GM19395 (cell line): ENCODE measurements at regions not wholly inside any gene's neighbourhood (a gene's known extent, or its start where the extent isn't known, plus 50 kb on each side); places are given as distances from the start of the nearest gene placed in this dataset.
A peak's percentile ranks its signal among the peaks of the same experiment; 100 is the strongest.
"Not testable (repeated sequence)": the region's sequence is repeated elsewhere in the genome, so short reads cannot be mapped to it uniquely, and the experiment has no call there.

ENCODE experiments used
- ATAC-seq: cut with Tn5 transposase; IDR thresholded peaks from one replicate; pipeline ENCODE4 v1.9.1; 2021; ENCODE audit warnings: mild to moderate bottlenecking, moderate library complexity; ENCODE audit not compliant: unreplicated experiment

DNA sequence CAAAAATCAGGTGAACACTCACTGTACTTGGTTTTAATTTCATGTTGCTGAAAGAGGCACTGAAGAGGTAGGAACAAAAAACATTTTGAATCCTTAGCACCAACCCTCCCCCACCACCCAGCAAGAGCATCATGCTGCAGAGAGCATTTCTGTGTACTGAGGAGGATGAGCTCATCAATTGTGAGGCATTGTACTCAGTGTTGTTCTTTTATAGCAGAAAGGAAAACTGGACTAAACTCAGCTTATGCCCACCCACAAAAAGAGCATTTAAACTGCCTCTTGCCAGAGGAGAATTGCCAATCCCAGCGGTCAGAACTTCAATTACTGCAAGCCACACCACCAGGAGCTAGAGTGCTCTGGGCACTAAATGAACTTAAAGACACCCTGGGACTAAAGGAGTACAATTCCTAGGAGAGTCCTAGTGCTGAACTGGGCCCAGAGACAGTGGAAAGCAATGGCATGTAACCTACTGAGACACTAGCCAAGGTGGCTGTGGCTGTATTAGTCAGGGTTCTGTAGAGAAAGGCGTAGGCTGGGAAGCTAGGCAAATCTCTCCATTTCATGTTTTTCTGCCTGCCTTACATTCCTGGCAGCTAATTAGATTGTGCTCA is 280.7 kb upstream of the KLHL4 start:
- no peak for ATAC-seq

DNA sequence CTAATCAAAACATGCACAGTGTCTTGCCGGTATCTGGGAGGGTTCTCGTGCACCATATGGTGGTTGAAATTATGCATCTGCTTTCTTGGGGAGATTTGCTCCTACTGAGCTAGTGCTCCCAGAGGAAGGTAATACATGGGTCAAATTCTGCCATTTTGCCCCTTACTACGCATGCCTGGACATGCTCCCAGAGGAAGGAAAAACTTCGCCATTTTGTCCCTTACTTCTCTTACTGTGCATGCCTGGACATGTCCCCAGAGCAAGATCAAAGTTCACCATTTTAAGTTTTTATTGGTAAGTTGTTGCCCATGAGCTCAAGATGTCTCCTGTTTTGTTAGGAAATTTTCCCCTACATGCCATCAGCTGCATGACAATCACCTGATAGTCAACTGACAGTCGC is 252.1 kb upstream of the KLHL4 start:
- ATAC-seq: no peak

DNA sequence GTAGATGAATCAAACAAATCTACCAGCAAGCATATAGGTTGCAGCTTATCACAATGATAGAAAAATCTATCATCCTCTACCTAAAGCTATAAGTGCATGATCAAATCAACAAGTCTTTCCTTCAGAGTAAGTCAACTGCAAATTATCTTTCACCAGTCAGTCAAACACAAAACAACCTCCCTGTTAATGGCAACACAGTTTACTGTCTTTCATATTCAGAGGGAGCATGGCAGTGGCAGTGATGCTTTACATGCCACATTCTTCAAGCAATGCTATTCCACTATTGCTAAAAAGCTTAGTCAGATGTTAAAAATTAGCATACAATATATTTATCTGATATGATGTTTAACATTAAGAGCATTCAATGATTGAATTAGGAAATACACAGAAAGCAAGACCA is 245.1 kb upstream of the KLHL4 start:
- ATAC-seq: no peak

DNA sequence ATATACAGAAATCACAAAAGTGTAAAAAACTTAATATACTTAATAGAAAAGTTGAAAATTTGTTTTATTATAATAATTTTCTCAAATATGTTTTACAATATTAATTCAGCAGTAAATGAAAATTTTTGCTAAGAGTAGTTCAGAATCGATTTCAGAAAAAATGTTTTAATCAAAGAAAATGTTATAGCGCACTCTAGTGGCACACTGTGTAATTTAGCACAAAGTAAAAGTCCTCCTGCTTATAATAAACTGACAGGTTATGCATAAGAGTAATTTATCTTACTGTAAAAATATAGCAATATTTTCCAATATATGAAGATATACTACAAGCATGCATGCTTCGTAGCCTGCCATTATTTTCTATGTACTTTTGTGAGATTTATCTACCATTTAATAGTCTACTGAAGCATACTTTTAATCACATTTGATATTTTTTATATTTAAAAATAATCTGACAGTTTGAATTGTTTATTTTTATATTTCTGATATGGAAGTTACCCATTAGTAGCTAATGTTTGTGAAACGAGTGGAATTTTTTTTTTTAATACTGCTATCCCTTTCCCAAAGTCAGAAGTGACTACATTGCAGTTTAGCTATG is 217.9 kb upstream of the KLHL4 start:
- peak; percentile 52 for ATAC-seq

DNA sequence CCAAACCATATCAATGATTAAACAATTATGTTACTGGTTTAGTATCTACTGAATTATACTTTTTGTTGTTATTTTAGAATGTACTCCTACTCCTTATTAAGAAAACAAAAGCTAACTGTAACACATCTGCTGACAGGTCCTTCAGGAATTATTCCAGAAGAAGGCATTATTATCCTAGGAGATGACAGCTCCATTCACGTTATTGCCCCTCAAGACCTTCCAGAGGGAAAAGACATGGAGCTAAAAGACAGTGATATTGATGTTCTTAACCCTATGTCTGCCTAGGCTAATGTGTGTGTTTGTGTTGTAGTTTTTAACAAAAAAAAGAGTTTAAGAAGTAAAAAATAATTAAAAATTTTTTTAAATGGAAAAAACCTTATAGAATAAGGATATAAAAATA is 206.8 kb upstream of the KLHL4 start:
- no peak for ATAC-seq

DNA sequence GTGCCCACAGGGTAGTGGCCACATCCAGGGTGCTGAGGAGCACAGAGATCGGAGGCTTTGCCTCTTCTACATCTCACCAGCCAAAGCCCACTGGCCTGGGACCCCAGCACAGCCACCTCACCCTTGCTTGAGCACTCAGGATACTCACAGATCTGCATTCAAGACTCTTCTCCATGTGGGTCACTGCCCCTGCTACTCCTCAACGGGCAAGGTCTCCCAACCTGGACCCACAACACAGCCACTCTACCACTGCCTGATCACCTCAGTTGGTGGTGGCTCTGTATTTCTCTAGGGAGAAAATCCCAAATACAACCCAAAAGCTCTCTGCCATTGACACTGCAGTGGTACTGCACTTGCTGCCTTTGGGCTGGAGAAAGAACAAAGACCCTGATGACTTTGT is 190.3 kb upstream of the KLHL4 start:
- no peak for ATAC-seq

DNA sequence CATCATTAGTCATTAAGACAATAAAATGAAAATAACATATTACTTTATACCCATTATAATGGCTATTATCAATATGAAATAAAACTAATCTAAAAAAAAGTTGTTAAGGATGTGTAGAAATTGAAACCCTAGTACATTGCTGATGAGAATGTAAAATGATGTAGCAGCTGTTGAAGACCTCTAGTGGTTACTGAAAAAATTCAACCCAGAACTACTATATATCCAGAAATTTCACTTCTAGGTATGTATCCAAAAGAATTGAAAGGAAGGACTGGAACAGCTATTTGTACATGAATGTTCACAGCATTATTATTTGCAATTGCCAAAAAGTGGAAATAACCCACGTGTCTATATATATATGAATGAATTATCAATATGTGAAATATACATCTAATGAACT is 180.3 kb upstream of the KLHL4 start:
- ATAC-seq: no peak

DNA sequence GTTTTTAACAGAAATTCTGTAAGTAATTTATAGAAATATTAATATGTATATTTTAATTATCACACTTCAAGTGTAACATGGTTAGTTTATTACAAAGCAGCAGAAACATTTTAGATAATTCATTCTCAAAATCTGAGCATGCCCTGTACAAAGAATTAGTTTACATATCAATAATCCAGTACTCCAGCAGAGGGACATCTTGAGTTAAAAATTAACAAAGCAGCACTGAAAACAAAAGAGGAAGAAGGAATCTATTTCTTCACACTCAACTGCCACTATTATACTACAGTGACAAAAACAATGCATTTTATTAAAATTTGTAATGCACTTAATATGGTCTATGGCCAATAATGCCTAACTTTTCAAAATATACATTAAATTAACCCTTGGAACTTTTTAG is 179.1 kb upstream of the KLHL4 start:
- ATAC-seq: peak; percentile 76

DNA sequence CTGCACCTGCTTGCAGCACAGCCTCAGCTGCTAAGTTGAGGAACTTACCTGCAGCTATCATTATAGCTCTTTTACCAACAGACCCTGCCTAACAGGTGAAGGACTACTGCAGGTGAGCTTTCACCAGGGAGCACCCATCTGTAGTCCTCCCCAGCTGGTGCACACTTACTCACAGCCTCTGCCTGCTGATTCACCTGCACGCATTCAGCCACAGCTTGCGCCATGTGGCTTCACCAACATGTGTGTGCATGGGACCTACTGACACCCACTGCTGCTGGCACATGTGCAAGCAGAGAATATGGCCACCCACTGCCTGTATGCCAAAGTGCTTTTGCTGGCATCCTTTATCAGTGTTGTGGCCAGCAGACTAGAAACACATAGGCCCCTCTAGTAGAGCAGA is 146.7 kb upstream of the KLHL4 start:
- no peak for ATAC-seq

DNA sequence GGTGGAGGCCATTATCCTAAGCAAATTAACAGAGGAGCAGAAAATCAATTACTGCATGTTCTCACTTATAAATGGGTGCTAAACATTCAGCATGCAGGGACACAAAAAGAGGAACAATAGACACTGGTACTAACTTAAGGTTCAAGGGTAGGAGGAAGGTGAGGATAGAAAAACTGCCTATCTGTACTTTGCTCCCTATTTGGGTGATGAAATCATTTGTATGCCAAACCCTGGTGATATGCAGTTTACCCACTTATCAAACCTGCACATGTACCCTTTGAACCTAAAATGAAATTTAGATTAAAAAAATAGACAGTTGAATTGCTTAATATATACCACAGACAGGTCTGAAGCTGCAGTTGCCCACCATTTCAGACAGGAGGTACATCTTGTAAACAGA is 143.3 kb upstream of the KLHL4 start:
- no peak for ATAC-seq

DNA sequence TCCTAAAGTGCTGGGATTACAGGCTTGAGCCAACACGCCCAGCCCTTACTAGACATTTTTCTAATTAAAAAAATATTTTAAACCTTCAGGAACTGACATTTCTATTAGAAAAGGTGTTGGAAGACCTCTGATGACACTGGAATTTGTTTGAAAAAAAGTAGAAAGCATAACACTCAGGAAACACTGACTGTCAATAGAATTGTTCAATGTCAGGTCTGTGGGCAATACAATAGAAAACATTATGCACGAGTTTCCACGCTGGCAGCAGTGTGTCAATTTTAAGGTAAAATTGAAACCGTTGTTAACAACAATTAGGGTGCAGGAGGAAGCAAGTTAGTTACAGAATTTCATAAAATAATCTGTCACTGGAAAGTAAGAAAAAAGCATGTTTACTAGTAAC is 140.7 kb upstream of the KLHL4 start:
- no peak for ATAC-seq

DNA sequence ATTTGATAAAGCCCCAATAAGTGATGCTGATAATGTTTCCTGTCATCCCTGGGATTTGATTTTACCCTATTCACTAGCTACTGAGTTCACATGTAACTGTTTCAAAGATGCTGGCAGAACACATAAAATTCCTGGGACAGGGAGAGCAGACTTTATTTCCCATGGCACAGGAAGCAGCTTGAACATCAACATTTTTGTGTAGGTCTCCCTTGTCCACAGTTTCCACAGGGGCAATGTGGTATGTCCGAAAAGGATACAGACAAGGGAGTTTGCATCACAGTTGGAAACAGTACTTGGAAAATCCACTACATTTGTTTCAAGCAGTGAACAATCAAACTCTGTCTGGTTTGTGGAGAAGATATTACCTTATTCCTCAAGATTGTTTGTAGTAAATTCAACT is 129.2 kb upstream of the KLHL4 start:
- ATAC-seq: no peak

DNA sequence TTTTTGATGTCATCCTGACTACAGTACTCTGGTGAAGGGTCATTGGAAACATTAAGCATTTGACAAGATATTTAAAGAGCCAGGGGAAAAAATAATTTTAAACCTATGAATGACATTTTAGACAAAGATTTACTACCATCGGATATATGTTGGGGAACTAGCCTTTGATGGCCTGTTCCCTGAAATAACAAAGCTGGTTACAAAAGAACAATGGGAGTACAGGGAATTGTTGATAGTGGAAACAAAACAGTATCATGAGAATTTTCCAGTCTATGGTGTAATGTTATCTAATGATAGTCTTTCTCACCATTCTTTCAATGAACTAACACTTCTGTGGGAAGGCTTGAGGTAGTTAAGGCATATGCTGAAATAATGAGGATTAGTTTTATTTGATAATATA is 125.9 kb upstream of the KLHL4 start:
- no peak for ATAC-seq

DNA sequence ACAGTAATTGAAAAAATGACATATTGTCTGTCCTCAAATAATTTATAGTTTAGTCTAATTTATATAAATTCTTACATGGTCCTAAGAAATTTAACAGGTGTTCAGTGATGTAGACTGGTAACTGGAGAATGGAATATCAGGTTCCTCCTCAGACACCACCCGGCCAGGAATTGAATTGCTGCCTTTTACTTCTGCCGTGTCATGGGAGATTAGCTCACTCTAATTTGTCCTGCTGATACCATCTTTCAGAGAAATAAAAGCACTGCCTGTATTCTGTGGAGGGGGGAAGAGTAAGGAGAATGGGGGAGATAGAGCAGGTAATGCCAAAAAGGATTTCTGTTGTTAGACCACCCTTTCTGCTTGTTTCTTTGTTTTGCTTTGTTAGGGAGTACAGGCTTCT is 125.2 kb upstream of the KLHL4 start:
- ATAC-seq: no peak

DNA sequence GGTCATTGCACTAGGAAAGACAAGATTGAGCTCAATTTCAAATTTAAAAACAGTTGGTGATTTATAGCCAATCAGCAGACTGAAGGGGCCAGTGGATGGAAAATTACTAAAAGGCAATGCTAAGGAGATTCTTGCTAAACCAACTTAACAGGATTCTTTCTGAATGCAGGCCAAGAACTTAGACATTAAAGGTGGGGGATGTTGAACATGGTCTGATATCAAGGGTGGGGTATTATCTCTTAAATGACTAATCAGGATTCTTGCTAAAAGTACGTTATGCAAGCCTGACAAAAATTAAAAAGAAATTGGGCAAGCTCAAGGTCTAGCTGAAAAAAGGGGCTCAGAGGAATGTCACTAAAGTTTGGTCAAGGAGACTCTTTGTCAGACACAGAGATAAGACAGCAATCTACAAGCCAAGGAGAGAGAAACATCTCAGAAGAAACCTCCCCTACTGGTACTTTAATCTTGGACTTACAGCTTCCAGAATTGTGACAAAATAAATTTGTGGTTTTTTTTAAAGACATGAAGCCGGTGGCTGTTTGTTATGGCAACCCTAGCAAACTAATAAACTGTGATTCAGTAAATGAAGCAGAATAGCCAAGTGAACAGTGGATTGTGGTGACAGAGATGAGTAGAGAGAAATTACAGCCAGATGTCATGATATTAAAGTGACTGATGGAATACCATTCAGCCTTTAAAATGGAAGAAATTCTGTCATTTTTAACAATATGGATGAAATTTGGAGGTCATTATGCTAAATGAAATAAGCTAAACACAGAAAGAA is 120.3 kb upstream of the KLHL4 start:
- ATAC-seq: no peak

DNA sequence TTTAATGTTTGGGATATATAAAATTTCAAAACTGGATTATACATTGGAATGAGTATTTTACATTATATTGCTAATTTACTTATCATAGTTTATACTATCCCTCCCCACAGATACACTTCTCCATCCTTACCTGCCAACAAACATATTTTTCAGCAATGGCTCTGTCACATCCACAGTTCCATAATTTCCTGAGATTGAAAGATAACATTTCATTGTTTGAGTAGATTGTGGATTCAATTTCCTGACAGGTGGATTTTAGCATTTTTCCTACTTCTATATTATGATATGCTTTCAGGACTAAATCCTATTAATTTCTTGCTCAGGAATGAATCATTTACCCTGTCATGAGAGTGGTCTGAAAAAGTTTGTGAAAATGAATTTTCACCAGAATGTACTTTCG is 115.3 kb upstream of the KLHL4 start:
- ATAC-seq: no peak

DNA sequence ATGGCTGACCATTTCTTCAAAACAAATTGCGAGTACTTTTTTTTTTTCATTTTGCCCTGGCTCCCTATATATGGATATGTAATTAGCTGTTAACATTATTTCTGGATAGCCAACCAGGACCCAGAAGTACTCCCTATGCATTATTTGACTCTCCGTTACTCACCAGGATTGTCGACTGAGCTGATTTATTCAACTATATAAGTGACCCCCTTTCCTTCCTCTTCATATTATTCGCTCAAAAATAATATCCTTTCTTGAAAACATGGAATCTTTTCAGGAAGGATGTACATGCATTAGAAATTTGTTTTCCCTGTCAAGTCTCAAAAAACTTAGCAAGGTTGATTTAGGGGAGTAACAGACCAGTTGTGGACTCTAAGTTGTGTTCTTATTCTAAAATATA is 114.1 kb upstream of the KLHL4 start:
- ATAC-seq: no peak

DNA sequence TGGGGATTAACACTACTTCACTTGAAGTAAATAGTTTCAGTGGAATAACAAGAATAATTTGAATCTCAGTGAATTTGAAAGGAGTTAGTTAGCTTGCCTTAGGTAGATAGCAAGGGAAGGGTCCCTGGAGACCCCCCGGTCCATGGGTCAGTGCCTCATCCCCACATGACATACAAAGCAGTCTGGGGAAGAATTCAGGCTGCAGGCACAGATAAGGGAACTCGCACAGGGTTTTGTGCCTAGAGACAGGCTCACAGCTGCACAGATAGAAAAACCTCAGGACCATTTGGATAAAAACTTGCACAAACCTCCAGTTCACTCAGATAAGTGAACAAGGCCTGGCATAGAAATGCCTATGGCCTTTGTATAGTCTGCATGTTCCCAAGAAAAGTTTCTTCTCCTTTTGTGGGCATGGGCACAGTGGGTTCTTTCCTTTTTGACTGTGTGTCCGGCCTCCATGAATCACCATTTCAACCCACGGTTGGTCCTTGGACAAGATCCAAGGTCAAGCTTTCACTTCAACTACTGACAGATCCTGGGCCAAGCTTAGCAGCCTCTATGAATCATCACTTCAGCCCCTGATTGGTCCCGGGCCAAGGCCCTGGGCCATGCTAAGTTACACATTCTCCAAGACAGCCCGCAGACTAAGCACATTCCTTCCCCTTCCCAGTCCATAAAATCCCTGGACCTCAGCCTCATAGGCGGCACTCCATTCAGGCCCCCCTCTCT is 108.3 kb upstream of the KLHL4 start:
- no peak for ATAC-seq

DNA sequence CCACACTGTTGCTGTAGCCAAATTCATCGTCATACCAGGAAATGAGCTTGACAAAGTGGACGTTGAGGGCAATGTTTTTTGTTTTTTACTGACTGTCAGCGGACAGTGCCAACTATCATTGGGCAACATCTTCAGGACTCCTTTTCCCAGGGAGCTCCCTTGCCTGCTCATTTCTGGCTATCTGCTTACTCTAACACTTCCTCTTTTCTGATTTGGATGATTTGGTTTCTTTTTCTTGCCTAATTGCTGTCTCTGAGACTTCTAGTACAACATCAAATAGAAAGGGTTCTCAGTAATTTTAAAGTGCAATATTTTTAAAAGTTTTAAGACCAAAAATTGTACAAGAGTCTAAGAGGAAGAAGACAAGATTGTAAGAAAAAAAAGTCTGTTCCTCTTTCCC is 92.0 kb upstream of the KLHL4 start:
- ATAC-seq: no peak

DNA sequence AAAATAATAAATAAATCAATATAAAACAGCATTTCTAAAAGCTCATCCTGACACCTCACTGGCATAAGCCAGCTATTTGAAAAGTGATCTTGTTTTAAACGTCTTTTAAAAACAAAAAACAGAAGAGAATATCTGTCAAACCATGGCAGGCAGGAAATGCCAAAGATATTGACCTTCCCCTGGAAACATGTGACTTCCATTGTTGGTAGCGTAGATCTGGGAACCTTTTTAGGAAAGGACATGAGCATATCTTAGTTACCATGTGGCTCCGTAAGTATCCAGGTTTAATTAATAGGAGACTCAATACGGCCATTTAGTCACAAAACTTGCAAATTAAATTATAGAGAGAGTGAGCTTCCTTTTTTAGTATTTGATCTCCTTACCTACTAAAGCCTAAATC is 83.0 kb upstream of the KLHL4 start:
- no peak for ATAC-seq

DNA sequence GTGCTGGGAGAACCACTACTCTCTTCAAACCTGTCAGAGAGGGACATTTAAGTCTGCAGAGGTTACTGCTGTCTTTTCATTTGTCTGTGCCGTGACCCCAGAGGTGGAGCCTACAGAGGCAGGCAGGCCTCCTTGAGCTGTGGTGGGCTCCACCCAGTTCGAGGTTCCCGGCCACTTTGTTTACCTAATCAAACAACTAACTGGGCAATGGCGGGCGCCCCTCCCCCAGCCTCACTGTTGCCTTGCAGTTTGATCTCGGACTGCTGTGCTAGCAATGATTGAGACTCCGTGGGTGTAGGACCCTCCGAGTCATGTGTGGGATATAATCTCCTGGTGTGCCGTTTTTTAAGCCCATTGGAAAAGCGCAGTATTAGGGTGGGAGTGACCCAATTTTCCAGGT is 69.0 kb upstream of the KLHL4 start:
- not testable (repeated sequence) for ATAC-seq

DNA sequence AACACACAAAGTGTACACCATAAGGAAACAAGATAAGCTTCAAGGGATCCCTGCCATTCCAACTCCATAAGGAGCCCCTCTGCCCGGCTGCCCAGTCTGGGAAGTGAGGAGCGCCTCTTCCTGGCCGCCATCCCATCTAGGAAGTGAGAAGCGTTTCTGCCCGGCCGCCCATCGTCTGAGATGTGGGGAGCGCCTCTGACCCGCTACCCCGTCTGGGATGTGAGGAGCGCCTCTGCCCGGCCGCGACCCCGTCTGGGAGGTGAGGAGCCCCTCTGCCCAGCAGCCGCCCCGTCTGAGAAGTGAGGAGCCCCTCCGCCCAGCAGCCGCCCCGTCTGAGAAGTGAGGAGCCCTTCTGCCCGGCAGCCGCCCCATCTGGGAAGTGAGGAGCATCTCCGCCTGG is 51.8 kb upstream of the KLHL4 start:
- ATAC-seq: not testable (repeated sequence)
